H1 (cell line): ENCODE measurements at regions not wholly inside any gene's neighbourhood (a gene's known extent, or its start where the extent isn't known, plus 50 kb on each side); places are given as distances from the start of the nearest gene placed in this dataset.

Experiments
- CTCF ChIA-PET: fragments of 300-600 bp; sonication (Branson Sonifier 250); formaldehyde crosslinking; loops from one replicate; lab custom pipeline; 2021; ENCODE audit not compliant: partially characterized antibody; lab: Charles Lee
- POLR2A ChIA-PET: fragments of 300-600 bp; sonication (Branson Sonifier 250); formaldehyde crosslinking; loops from one replicate; lab custom pipeline; 2021; ENCODE audit warnings: inconsistent platforms; ENCODE audit not compliant: partially characterized antibody; lab: Charles Lee
- DNase-seq, 2 experiments: peaks; one replicate each; pipeline versions ENCODE4 v3.0.0 to v3.0.0-alpha.2; 2010 to 2022; ENCODE audit warnings: low spot score in 2 of 2, low read depth in 1 of 2, mixed read lengths in 1 of 2
- FAIRE-seq: peaks from 2 replicates; lab custom pipeline; 2011; peaks lifted over from hg19 to GRCh38; lab: Jason Lieb, UNC
- H2AFZ ChIP-seq: 2 replicates; pipeline ENCODE4 v1.8.1; 2012; ENCODE audit warnings: low read length, inconsistent platforms
- H2AK5ac ChIP-seq: 2 replicates; pipeline ENCODE4 v1.6.1; 2013; ENCODE audit warnings: low read depth, low read length
- H2BK120ac ChIP-seq: replicated peaks from 2 replicates; pipeline ENCODE3; 2013; ENCODE audit warnings: low read depth, low read length, inconsistent platforms
- H2BK12ac ChIP-seq: 2 replicates; pipeline ENCODE4 v1.6.1; 2013; ENCODE audit warnings: low read depth, low read length
- H2BK15ac ChIP-seq: 2 replicates; pipeline ENCODE4 v1.6.1; 2013; ENCODE audit warnings: low read length
- H2BK20ac ChIP-seq: 2 replicates; pipeline ENCODE4 v1.6.1; 2013; ENCODE audit warnings: low read length
- H2BK5ac ChIP-seq: 2 replicates; pipeline ENCODE4 v1.6.1; 2013; ENCODE audit warnings: low read depth, low read length
- H3K14ac ChIP-seq: 2 replicates; pipeline ENCODE4 v1.6.1; 2013; ENCODE audit warnings: inconsistent platforms; ENCODE audit not compliant: insufficient read length
- H3K18ac ChIP-seq: 2 replicates; pipeline ENCODE4 v1.6.1; 2013; ENCODE audit warnings: low read length; ENCODE audit errors: extremely low read depth
- H3K23ac ChIP-seq: 2 replicates; pipeline ENCODE4 v1.6.1; 2013; ENCODE audit warnings: inconsistent platforms; ENCODE audit not compliant: insufficient read length
- H3K23me2 ChIP-seq: 2 replicates; pipeline ENCODE4 v1.6.1; 2013; ENCODE audit warnings: low read depth, low read length
- H3K27ac ChIP-seq: 2 replicates; pipeline ENCODE4 v1.6.1; 2011; ENCODE audit warnings: low read depth, low read length, inconsistent platforms
- H3K27me3 ChIP-seq, 4 experiments: replicated peaks in 1 of 4; 1 replicate in 1 of 4; 2 replicates in 3 of 4; pipeline versions ENCODE4 v1.6.1 to v1.8.1; 2011 to 2013; ENCODE audit warnings: low read length in 3 of 4, mild to moderate bottlenecking in 3 of 4, inconsistent platforms in 2 of 4, mixed read lengths in 2 of 4, moderate library complexity in 1 of 4; ENCODE audit not compliant: control insufficient read depth in 3 of 4, insufficient read depth in 3 of 4; ENCODE audit errors: extremely low read depth in 1 of 4
- H3K36me3 ChIP-seq, 4 experiments: 2 replicates each; pipeline versions ENCODE4 v1.6.1 to v1.8.1; 2011 to 2013; ENCODE audit warnings: mild to moderate bottlenecking in 4 of 4, low read length in 3 of 4, moderate library complexity in 2 of 4, control low read depth in 1 of 4, inconsistent platforms in 1 of 4; ENCODE audit not compliant: insufficient read depth in 4 of 4, control insufficient read depth in 2 of 4
- H3K4ac ChIP-seq: replicated peaks from 2 replicates; pipeline ENCODE3; 2013; ENCODE audit warnings: low read length, low read depth, mixed read lengths, inconsistent platforms; ENCODE audit not compliant: insufficient read length
- H3K4me1 ChIP-seq, 4 experiments: replicated peaks in 1 of 4; 1 replicate in 1 of 4; 2 replicates in 3 of 4; pipeline versions ENCODE4 v1.6.1 to v1.8.1; 2011 to 2013; ENCODE audit warnings: low read length in 3 of 4, inconsistent platforms in 2 of 4, mixed read lengths in 1 of 4; ENCODE audit not compliant: insufficient read depth in 4 of 4, control insufficient read depth in 3 of 4
- H3K4me2 ChIP-seq, 2 experiments: 2 replicates each; pipeline versions ENCODE4 v1.6.1 to v1.8.1; 2011 to 2013; ENCODE audit warnings: low read depth in 2 of 2, low read length in 2 of 2, control low read depth in 1 of 2, inconsistent platforms in 1 of 2, mild to moderate bottlenecking in 1 of 2; ENCODE audit not compliant: insufficient read depth in 1 of 2
- H3K4me3 ChIP-seq, 4 experiments: fragments of 200-600, 300-600 bp in 1 of 4; sonication (generic), shearing (Covaris generic), sonication (Bioruptor Twin) in 1 of 4; 2 replicates each; pipeline versions ENCODE4 v1.5.1 to v1.8.1; 2011 to 2016; ENCODE audit warnings: low read length in 4 of 4, low read depth in 3 of 4, control low read depth in 2 of 4, inconsistent platforms in 2 of 4, mild to moderate bottlenecking in 2 of 4, mixed read lengths in 1 of 4, moderate library complexity in 1 of 4; ENCODE audit not compliant: insufficient read depth in 2 of 4; ENCODE audit errors: extremely low read depth in 1 of 4
- H3K56ac ChIP-seq: replicated peaks from 2 replicates; pipeline ENCODE3; 2013; ENCODE audit warnings: low read depth, mild to moderate bottlenecking, mixed read lengths, low read length, inconsistent platforms; ENCODE audit not compliant: insufficient read length
- H3K79me1 ChIP-seq: 2 replicates; pipeline ENCODE4 v1.6.1; 2013; ENCODE audit warnings: low read depth, low read length, control low read depth
- H3K79me2 ChIP-seq, 2 experiments: 2 replicates each; pipeline versions ENCODE4 v1.6.1 to v1.8.1; 2012 to 2013; ENCODE audit warnings: low read length in 2 of 2, mild to moderate bottlenecking in 2 of 2, inconsistent platforms in 1 of 2; ENCODE audit not compliant: insufficient read depth in 2 of 2, control insufficient read depth in 1 of 2
- H3K9ac ChIP-seq, 4 experiments: replicated peaks in 1 of 4; 1 replicate in 1 of 4; 2 replicates in 3 of 4; pipeline versions ENCODE4 v1.6.1 to v1.8.1; 2011 to 2013; ENCODE audit warnings: low read depth in 3 of 4, low read length in 3 of 4, control low read depth in 2 of 4, mild to moderate bottlenecking in 2 of 4, moderate library complexity in 2 of 4, inconsistent platforms in 1 of 4; ENCODE audit errors: extremely low read depth in 1 of 4
- H3K9me3 ChIP-seq, 2 experiments: 2 replicates each; pipeline versions ENCODE4 v1.6.1 to v1.8.1; 2012 to 2013; ENCODE audit warnings: mild to moderate bottlenecking in 2 of 2, moderate library complexity in 2 of 2, control low read depth in 1 of 2, inconsistent platforms in 1 of 2, low read depth in 1 of 2, low read length in 1 of 2, mixed read lengths in 1 of 2; ENCODE audit not compliant: insufficient read depth in 2 of 2
- H4K20me1 ChIP-seq, 2 experiments: replicated peaks in 1 of 2; 2 replicates each; pipeline versions ENCODE3 to v1.8.1; 2011 to 2013; ENCODE audit warnings: inconsistent platforms in 2 of 2, low read length in 2 of 2, mild to moderate bottlenecking in 1 of 2; ENCODE audit not compliant: insufficient read depth in 2 of 2, control insufficient read depth in 1 of 2
- H4K5ac ChIP-seq: 2 replicates; pipeline ENCODE4 v1.6.1; 2013; ENCODE audit warnings: low read length, low read depth, mixed read lengths, inconsistent platforms; ENCODE audit not compliant: insufficient read length
- H4K8ac ChIP-seq: 2 replicates; pipeline ENCODE4 v1.8.0; 2013; ENCODE audit warnings: mild to moderate bottlenecking, moderate library complexity, low read length, inconsistent platforms; ENCODE audit not compliant: insufficient read depth; ENCODE audit errors: extremely low read depth
- H4K91ac ChIP-seq: replicated peaks from 2 replicates; pipeline ENCODE3; 2013; ENCODE audit warnings: low read length, mixed read lengths, inconsistent platforms; ENCODE audit not compliant: insufficient read length
- BACH1 ChIP-seq: IDR thresholded peaks from 2 replicates; pipeline ENCODE4 v1.6.1; 2012; ENCODE audit warnings: low read length, improper control_type of control experiment
- RBBP5 ChIP-seq: IDR thresholded peaks from 2 replicates; pipeline ENCODE4 v1.7.1; 2012; ENCODE audit warnings: low read depth, mild to moderate bottlenecking, inconsistent platforms, low read length, moderate library complexity, borderline replicate concordance
- WGBS, 2 experiments: shearing (Covaris generic) in 1 of 2; methylation state at CpG; one replicate each; pipeline versions ENCODE4 v1.1.6 to v1.1.7; 2013 to 2015; ENCODE audit warnings: low lambda C conversion rate in 2 of 2, mixed read lengths in 2 of 2, inconsistent platforms in 1 of 2, low coverage in 1 of 2, missing lambda C conversion rate in 1 of 2; ENCODE audit not compliant: insufficient replicate concordance in 2 of 2, insufficient coverage in 1 of 2, insufficient read length in 1 of 2; ENCODE audit errors: extremely low coverage in 1 of 2, missing lambda C conversion rate in 1 of 2; 5-methylcytosine and 5-hydroxymethylcytosine counted together

DNA sequence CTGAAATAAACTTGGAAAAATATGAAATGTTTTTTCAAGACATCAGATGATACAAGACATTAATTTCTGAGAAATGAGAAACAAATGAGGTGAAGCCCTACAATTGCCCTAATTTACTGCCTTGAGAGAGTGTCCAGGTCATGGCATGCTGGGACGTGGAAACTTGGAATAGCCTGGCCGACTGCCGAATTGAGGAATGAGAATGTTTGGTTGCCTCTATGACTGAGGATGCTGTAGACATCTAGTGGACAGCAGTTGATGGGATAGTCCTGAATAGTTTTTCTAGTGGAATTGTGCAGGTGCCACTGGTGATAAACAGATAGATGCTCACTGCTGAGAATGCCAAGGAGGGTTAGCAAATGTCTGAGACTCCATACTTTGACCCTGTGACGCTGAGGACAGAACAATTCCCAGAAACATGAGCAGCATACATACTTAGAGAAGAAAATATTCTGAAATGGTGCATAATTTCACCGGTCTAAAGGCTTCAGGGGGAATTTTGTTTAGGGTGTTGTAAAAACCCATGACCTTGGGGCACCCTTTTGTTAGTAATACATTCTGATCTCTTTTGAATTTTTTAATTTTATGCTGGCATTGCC lies 56.5 kb upstream of the CWC22 start:
- H3K23me2 ChIP-seq = no peaks in the 10 kb centered on the region
- H2BK15ac ChIP-seq = no peak overlapping the region
- H3K4me1 ChIP-seq = peaks cover under 1 to 5% (median 2%) of the 10 kb centered on the region in 4 experiments
- H3K9me3 ChIP-seq = peaks cover 0 to under 1% of the 10 kb centered on the region in 2 experiments; a peak in 1 of 4 replicates
- H2BK12ac ChIP-seq = no peak overlapping the region
- H3K27ac ChIP-seq = no peak overlapping the region
- H3K4me2 ChIP-seq = no peak overlapping the region
- POLR2A ChIA-PET = no interaction called here
- H3K56ac ChIP-seq = no peak overlapping the region
- FAIRE-seq = no peak
- no peak for TF ChIP-seq BACH1
- no peak for TF ChIP-seq RBBP5
- TF ChIP-seq, all 59 proteins: peak for 0
- H3K27me3 ChIP-seq = no peaks in the 10 kb centered on the region
- no peak overlapping the region for H3K4me3 ChIP-seq
- no peaks in the 10 kb centered on the region for H3K79me2 ChIP-seq
- H3K79me1 ChIP-seq = no peaks in the 10 kb centered on the region
- no peak overlapping the region for H3K23ac ChIP-seq
- no peak overlapping the region for H4K8ac ChIP-seq
- no peak overlapping the region for H3K9ac ChIP-seq
- no peak overlapping the region for H2BK120ac ChIP-seq
- no peaks in the 10 kb centered on the region for H3K36me3 ChIP-seq
- H3K18ac ChIP-seq = no peak overlapping the region
- no peak for DNase-seq
- H4K5ac ChIP-seq = no peak overlapping the region
- no peak overlapping the region for H4K91ac ChIP-seq
- no peak overlapping the region for H3K4ac ChIP-seq
- CTCF ChIA-PET = no interaction called here
- 94% methylated on average over 5 of the region's 5 CpGs; no CpG with 5 or more reads in 1 of the 2 experiments for WGBS, 2 experiments
- no peak overlapping the region for H2BK20ac ChIP-seq
- H2AK5ac ChIP-seq = no peak overlapping the region
- no peaks in the 10 kb centered on the region for H4K20me1 ChIP-seq
- H2BK5ac ChIP-seq = no peak overlapping the region
- no peak overlapping the region for H3K14ac ChIP-seq
- no peak overlapping the region for H2AFZ ChIP-seq
